HEK293T (cell line): ENCODE measurements at regions not wholly inside any gene's neighbourhood (a gene's known extent, or its start where the extent isn't known, plus 50 kb on each side); places are given as distances from the start of the nearest gene placed in this dataset.

ENCODE experiments used
- CTCF ChIA-PET: fragments of 350-600 bp; formaldehyde crosslinking; extraction: SDS; loops from one replicate; lab custom pipeline; 2021; ENCODE audit warnings: antibody characterized with exemption, inconsistent platforms; lab: Yijun Ruan, JAX
- POLR2A ChIA-PET: fragments of 350-600 bp; formaldehyde crosslinking; extraction: SDS; loops from one replicate; lab custom pipeline; 2020; ENCODE audit warnings: antibody characterized with exemption, inconsistent platforms; lab: Yijun Ruan, JAX
- DNase-seq: peaks from one replicate; pipeline ENCODE4 v3.0.0; 2012; ENCODE audit warnings: mixed read lengths; ENCODE audit errors: extremely low spot score
- ARNT ChIP-seq: fragments of 450-650 bp; IDR thresholded peaks from 2 replicates; pipeline ENCODE4 v1.6.1; 2017; ENCODE audit warnings: mild to moderate bottlenecking
- BHLHE40 ChIP-seq: fragments of 450-650 bp; IDR thresholded peaks from 2 replicates; pipeline ENCODE4 v1.6.1; 2016; ENCODE audit warnings: mild to moderate bottlenecking, moderate library complexity, borderline replicate concordance
- CTBP1 ChIP-seq: fragments of 450-650 bp; IDR thresholded peaks from 2 replicates; pipeline ENCODE4 v1.6.1; 2016; ENCODE audit warnings: borderline replicate concordance
- ELF4 ChIP-seq: fragments of 450-650 bp; IDR thresholded peaks from 2 replicates; pipeline ENCODE4 v1.6.1; 2017; ENCODE audit warnings: antibody characterized with exemption
- FOXA1 ChIP-seq: fragments of 450-650 bp; IDR thresholded peaks from 2 replicates; pipeline ENCODE4 v1.6.1; 2016; ENCODE audit warnings: mild to moderate bottlenecking
- FOXK2 ChIP-seq: fragments of 450-650 bp; IDR thresholded peaks from 2 replicates; pipeline ENCODE4 v1.6.1; 2016; ENCODE audit warnings: mild to moderate bottlenecking
- FOXM1 ChIP-seq: fragments of 450-650 bp; IDR thresholded peaks from 2 replicates; pipeline ENCODE4 v1.6.1; 2017; ENCODE audit warnings: mild to moderate bottlenecking, borderline replicate concordance
- HDGF ChIP-seq: fragments of 450-650 bp; IDR thresholded peaks from 2 replicates; pipeline ENCODE4 v1.6.1; 2017; ENCODE audit warnings: antibody characterized with exemption, borderline replicate concordance
- L3MBTL2 ChIP-seq: fragments of 450-650 bp; conservative IDR thresholded peaks from 2 replicates; pipeline ENCODE4 v1.6.1; 2016; ENCODE audit warnings: mild to moderate bottlenecking
- LEF1 ChIP-seq: fragments of 450-650 bp; IDR thresholded peaks from 2 replicates; pipeline ENCODE4 v1.6.1; 2017; ENCODE audit warnings: mild to moderate bottlenecking, borderline replicate concordance
- NFRKB ChIP-seq: fragments of 450-650 bp; IDR thresholded peaks from 2 replicates; pipeline ENCODE4 v1.6.1; 2016; ENCODE audit warnings: mild to moderate bottlenecking, moderate library complexity
- SP1 ChIP-seq: fragments of 450-650 bp; IDR thresholded peaks from 2 replicates; pipeline ENCODE4 v1.6.1; 2017
- SUZ12 ChIP-seq: fragments of 450-650 bp; IDR thresholded peaks from 2 replicates; pipeline ENCODE4 v1.6.1; 2016; ENCODE audit warnings: mild to moderate bottlenecking
- TARDBP ChIP-seq: fragments of 450-650 bp; IDR thresholded peaks from 2 replicates; pipeline ENCODE4 v1.6.1; 2016
- ZNF384 ChIP-seq: fragments of 450-650 bp; IDR thresholded peaks from 2 replicates; pipeline ENCODE4 v1.6.1; 2016
- TF ChIP-seq, protein P1 (sequence below): fragments of 450-650 bp; IDR thresholded peaks from 2 replicates; pipeline ENCODE4 v1.6.1; 2016

DNA sequence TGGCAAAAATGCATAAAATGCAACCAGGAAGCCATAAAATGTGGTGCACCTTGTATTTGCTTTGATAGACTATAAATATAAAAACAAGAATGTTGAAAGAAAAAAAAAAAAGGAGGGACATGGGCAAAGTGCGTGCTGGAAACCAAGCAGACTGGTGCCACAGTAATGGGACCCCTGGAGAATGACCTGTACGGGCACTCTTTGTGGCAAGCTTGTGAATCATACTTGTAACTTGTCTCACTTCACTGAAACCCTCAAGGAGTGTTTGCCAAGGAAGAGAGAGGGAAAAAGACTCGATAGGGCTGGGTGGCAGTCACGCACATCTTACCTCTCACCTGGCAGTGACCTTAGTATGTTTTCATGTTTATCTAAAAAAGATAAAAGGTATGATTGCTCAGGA is 1183.6 kb downstream of the GATA3 start:
- ChIA-PET POLR2A (no interaction called here), CTCF (no interaction called here)
- DNase-seq: no peak
- no peak for TF ChIP-seq ZNF384
- no peak for TF ChIP-seq BHLHE40
- no peak for TF ChIP-seq L3MBTL2
- no peak for TF ChIP-seq ARNT
- no peak for TF ChIP-seq LEF1
- TF ChIP-seq CTBP1: no peak
- no peak for TF ChIP-seq SP1
- no peak for TF ChIP-seq FOXM1
- TF ChIP-seq FOXA1: no peak
- no peak for TF ChIP-seq HDGF
- TF ChIP-seq TARDBP: no peak
- no peak for TF ChIP-seq ELF4
- TF ChIP-seq, protein P1, sequence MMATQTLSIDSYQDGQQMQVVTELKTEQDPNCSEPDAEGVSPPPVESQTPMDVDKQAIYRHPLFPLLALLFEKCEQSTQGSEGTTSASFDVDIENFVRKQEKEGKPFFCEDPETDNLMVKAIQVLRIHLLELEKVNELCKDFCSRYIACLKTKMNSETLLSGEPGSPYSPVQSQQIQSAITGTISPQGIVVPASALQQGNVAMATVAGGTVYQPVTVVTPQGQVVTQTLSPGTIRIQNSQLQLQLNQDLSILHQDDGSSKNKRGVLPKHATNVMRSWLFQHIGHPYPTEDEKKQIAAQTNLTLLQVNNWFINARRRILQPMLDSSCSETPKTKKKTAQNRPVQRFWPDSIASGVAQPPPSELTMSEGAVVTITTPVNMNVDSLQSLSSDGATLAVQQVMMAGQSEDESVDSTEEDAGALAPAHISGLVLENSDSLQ: no peak
- no peak for TF ChIP-seq NFRKB
- no peak for TF ChIP-seq FOXK2
- no peak for TF ChIP-seq SUZ12

DNA sequence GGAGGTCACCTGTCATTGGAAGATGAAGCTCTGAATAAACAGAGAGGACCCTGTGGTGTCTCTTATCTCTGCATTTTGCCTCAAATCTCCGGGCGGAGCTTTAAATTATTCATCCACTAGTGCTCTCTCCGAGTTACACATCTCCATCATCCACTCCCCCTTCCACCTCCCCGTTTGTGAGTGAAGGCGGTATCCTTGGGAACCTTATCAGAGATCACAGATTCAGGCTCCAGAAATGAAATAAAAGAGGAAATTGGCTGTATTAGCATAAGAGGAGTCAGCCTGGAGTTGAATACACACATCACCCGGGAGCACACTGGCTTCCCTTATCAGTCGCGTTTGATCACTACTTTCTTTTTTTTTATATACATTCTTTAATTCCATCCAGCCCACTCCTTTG is 1184.8 kb downstream of the GATA3 start:
- TF ChIP-seq ZNF384 (no peak), HDGF (no peak), BHLHE40 (no peak), ELF4 (no peak), LEF1 (no peak), SP1 (no peak), ARNT (no peak), L3MBTL2 (no peak), CTBP1 (no peak), SUZ12 (no peak), FOXM1 (no peak), TARDBP (no peak), NFRKB (no peak)
- TF ChIP-seq, protein P1: no peak

DNA sequence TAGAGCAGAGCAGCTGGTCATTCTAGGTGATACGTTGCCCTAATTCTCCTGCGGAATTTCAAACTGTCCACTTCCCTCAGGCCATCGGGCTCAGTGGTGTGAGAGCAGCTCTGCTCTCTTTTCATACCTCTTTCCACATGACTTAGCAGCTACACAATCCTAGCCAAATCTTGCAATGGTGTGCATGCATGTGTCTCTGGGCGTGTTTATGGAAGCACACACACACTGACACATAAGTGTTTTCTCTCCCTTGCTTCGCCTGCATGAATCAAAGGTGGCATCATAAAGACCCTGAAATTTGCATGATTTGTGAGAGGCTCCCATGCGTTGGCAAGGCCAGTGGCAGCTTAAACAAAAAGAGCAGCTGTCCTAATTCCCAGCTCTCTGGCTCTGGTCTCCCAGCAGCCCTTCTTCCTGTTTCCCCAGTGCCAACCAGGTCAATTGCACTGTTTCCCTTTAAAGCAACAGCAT is 1189.5 kb downstream of the GATA3 start:
- POLR2A ChIA-PET: no interaction called here
- CTCF ChIA-PET: no interaction called here
- no peak for DNase-seq
- no peak for TF ChIP-seq ELF4
- TF ChIP-seq ZNF384: no peak

More for the DNA sequence above, 1184.8 kb downstream of the GATA3 start:
- DNase-seq: no peak
- ChIA-PET POLR2A (no interaction called here), CTCF (interaction anchor here (0.8 kb wide), 1 partner anchor 1021 kb away, joined by 5 read pairs; no protein-coding TSS in a partner anchor)

DNA sequence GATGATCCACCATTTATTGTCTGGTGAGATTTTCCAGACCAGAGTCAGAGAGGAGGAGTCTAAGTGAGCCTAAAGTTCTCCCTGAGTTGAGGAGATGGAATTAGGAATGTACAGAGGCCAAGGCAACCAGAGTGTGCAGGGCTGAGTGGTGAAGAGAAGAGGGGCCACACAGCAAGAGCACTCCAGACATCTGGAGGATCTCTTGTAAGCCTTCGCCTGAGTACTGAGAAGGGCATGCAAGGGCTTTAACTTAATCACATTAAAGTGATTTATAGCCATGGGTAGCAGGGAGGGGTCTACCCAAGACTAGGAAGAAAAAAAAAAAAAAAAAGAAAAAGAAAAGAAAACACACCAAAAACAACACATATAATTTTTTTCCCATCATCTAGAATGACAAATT is 1190.4 kb downstream of the GATA3 start:
- TF ChIP-seq ZNF384 (peak; percentile 85), SP1 (no peak), HDGF (no peak), FOXM1 (no peak)
- TF ChIP-seq, protein P1: peak; percentile 74
- ChIA-PET POLR2A (no interaction called here), CTCF (no interaction called here)
- DNase-seq: peak; percentile 19

DNA sequence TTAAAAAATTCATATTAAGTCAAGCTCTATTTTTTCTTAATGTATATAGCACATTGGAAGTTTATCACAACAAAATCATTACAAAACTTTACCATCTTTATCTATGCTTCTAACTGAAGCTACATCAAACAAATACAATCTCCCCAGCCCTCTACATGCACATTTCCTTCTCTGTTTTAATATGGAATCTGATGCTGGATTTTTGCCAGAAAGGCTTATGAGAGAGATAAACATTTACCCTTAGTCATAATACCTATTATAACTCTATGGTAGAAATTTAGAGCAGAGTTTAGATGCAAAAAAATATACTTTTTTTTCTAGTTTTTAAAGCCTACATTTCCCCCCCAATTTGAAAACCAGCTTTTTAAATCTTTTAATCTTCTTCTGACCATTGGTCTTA is 1198.6 kb downstream of the GATA3 start:
- CTCF ChIA-PET: no interaction called here
- DNase-seq: no peak
- TF ChIP-seq, protein P1: no peak
- TF ChIP-seq FOXK2: no peak
- no peak for TF ChIP-seq NFRKB
- TF ChIP-seq SUZ12: no peak
- no peak for TF ChIP-seq ELF4
- no peak for TF ChIP-seq ZNF384
- no peak for TF ChIP-seq LEF1
- no peak for TF ChIP-seq SP1
- no peak for TF ChIP-seq FOXA1
- TF ChIP-seq CTBP1: no peak
- POLR2A ChIA-PET: no interaction called here

DNA sequence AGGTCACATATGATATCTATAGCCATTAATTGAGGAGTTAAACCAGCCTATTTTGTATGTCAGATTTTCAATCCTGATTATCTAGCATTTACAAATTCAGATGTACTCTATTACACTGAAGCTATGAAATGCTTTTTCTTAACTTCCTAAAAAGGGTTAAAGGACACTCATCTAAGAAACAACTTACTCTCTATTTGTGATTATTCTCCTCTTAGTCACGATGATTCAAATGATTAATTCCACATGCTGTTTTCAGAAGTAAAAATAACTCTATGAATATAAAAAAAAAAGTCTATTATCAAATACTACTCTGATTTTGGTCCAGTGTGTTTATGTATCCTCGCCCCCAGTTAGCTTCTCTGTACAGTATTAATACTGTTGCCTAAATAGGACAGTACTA is 1199.9 kb downstream of the GATA3 start:
- DNase-seq: no peak
- ChIA-PET POLR2A (no interaction called here), CTCF (no interaction called here)
- TF ChIP-seq CTBP1: no peak
- no peak for TF ChIP-seq L3MBTL2
- TF ChIP-seq, protein P1: no peak

DNA sequence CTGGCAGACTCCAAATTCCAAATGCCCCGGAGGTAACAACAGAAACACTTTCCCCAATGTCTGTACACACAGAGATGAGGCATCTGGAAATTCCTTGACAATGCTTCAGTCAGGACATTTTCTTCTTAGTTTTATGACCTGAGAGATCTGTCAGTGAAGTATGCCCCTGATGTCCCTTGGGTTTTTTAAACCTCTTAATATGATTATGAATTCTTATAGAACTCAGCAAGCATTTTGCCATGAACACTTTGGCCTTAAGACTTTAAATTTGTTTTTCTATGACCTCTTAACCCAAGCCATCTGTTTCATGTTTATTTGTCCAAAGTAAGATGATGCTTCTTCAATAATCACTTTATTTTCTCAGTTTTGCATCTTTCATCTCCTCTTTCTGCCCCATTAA is 1206.2 kb downstream of the GATA3 start:
- TF ChIP-seq ELF4 (no peak), SP1 (no peak), NFRKB (no peak), FOXM1 (no peak)
- TF ChIP-seq, protein P1: no peak
- DNase-seq: no peak
- POLR2A ChIA-PET: no interaction called here
- CTCF ChIA-PET: no interaction called here
